PC-3 (cell line): ENCODE measurements at regions not wholly inside any gene's neighbourhood (a gene's known extent, or its start where the extent isn't known, plus 50 kb on each side); places are given as distances from the start of the nearest gene placed in this dataset.
A peak's percentile ranks its signal among the peaks of the same experiment; 100 is the strongest.

Experiments
- ATAC-seq: fragments of 200-7000 bp; cut with Tn5 transposase; 2 replicates; pipeline ENCODE4 v1.9.1; 2020; ENCODE audit warnings: mild to moderate bottlenecking, moderate library complexity
- BruUV-seq: library from RNA; stranded (reverse); fragments of 400-500 nt; replicated peaks from 2 replicates; lab custom pipeline; 2021; lab: Mats Ljungman, UMichigan
- CTCF ChIA-PET: fragments of 300-600 bp; sonication (Branson Sonifier 250); formaldehyde crosslinking; loops from one replicate; lab custom pipeline; 2022; ENCODE audit warnings: antibody characterized with exemption; lab: Charles Lee
- POLR2A ChIA-PET: fragments of 300-600 bp; sonication (Branson Sonifier 250); formaldehyde crosslinking; loops from one replicate; lab custom pipeline; 2022; ENCODE audit warnings: antibody characterized with exemption; ENCODE audit not compliant: unreplicated experiment; lab: Charles Lee
- DNase-seq: peaks from one replicate; pipeline ENCODE4 v3.0.0-alpha.2; 2015
- H2AFZ ChIP-seq: fragments of 300-600 bp; sonication (generic); 2 replicates; pipeline ENCODE4 v1.6.0; 2016; ENCODE audit warnings: antibody characterized with exemption, low read length
- H3F3A ChIP-seq: fragments of 300-600 bp; sonication (generic); one replicate; pipeline ENCODE4 v1.6.0; 2017; ENCODE audit warnings: antibody characterized with exemption, low read length, control low read depth, mild to moderate bottlenecking; ENCODE audit not compliant: unreplicated experiment
- H3K27ac ChIP-seq: fragments of 300-600 bp; sonication (generic); 2 replicates; pipeline ENCODE4 v1.5.1; 2016; ENCODE audit warnings: mild to moderate bottlenecking, low read length
- H3K27me3 ChIP-seq: fragments of 300-600 bp; sonication (generic); 2 replicates; pipeline ENCODE4 v1.6.1; 2016; ENCODE audit warnings: low read length, mixed read lengths
- H3K36me3 ChIP-seq: fragments of 300-600 bp; sonication (generic); 2 replicates; pipeline ENCODE4 v1.6.1; 2016; ENCODE audit warnings: low read depth, mixed run types, low read length, mixed read lengths
- H3K4me1 ChIP-seq: fragments of 300-600 bp; sonication (generic); 2 replicates; pipeline ENCODE4 v1.5.1; 2016; ENCODE audit warnings: low read length; ENCODE audit not compliant: insufficient read depth
- H3K4me2 ChIP-seq: fragments of 300-600 bp; sonication (generic); 2 replicates; pipeline ENCODE4 v1.6.0; 2016; ENCODE audit warnings: low read length
- H3K4me3 ChIP-seq: fragments of 300-600 bp; sonication (generic); 2 replicates; pipeline ENCODE4 v1.5.1; 2016; ENCODE audit warnings: mild to moderate bottlenecking, low read length, mixed read lengths
- H3K79me2 ChIP-seq: fragments of 300-600 bp; sonication (generic); 2 replicates; pipeline ENCODE4 v1.6.1; 2017; ENCODE audit warnings: low read length, mixed read lengths
- H3K9ac ChIP-seq: fragments of 300-600 bp; sonication (generic); 2 replicates; pipeline ENCODE4 v1.6.0; 2016; ENCODE audit warnings: mild to moderate bottlenecking, low read length
- H3K9me2 ChIP-seq: fragments of 300-600 bp; sonication (generic); replicated peaks from 2 replicates; pipeline ENCODE4 v1.6.1; 2016; ENCODE audit warnings: mixed run types, low read length, mixed read lengths
- H3K9me3 ChIP-seq: fragments of 300-600 bp; sonication (generic); 2 replicates; pipeline ENCODE4 v1.6.1; 2016; ENCODE audit warnings: low read length, mixed read lengths
- H4K20me1 ChIP-seq: fragments of 300-600 bp; sonication (generic); 2 replicates; pipeline ENCODE4 v1.6.1; 2016; ENCODE audit warnings: low read length, mixed read lengths
- EZH2 ChIP-seq: fragments of 300-600 bp; sonication (generic); IDR thresholded peaks from one replicate; pipeline ENCODE4 v1.6.1; 2017; ENCODE audit warnings: antibody characterized with exemption, mild to moderate bottlenecking, low read length; ENCODE audit not compliant: unreplicated experiment
- EZH2phosphoT487 ChIP-seq: fragments of 300-600 bp; sonication (generic); IDR thresholded peaks from 2 replicates; pipeline ENCODE4 v1.6.1; 2018; ENCODE audit warnings: mild to moderate bottlenecking, antibody characterized with exemption, low read length, borderline replicate concordance
- intact Hi-C: fragments of 100-400 bp; cut with micrococcal nuclease; formaldehyde crosslinking; loops from 2 replicates; pipeline ENCODE4 v1.9.0; 2023
- TF ChIP-seq, protein P1 (sequence below): fragments of 300-600 bp; sonication (generic); conservative IDR thresholded peaks from 2 replicates; pipeline ENCODE4 v1.5.1; 2017; ENCODE audit warnings: antibody characterized with exemption, low read depth, mild to moderate bottlenecking, low read length

GRCh38 chr5:107099506-107099905 lies 571.2 kb downstream of the EFNA5 start:
- H4K20me1 ChIP-seq, result no peaks in the 10 kb centered on the region
- no peak overlapping the region for H3K4me3 ChIP-seq
- H3K36me3 ChIP-seq, result no peaks in the 10 kb centered on the region
- no peak overlapping the region for H3K27ac ChIP-seq
- no TSS peak for BruUV-seq
- DNase-seq (no peak), ATAC-seq (no peak)
- no peaks in the 10 kb centered on the region for H3K9me3 ChIP-seq
- H3K27me3 ChIP-seq, result no peaks in the 10 kb centered on the region
- no peaks in the 10 kb centered on the region for H3K79me2 ChIP-seq
- no peaks in the 10 kb centered on the region for H3K4me1 ChIP-seq
- TF ChIP-seq, protein P1, sequence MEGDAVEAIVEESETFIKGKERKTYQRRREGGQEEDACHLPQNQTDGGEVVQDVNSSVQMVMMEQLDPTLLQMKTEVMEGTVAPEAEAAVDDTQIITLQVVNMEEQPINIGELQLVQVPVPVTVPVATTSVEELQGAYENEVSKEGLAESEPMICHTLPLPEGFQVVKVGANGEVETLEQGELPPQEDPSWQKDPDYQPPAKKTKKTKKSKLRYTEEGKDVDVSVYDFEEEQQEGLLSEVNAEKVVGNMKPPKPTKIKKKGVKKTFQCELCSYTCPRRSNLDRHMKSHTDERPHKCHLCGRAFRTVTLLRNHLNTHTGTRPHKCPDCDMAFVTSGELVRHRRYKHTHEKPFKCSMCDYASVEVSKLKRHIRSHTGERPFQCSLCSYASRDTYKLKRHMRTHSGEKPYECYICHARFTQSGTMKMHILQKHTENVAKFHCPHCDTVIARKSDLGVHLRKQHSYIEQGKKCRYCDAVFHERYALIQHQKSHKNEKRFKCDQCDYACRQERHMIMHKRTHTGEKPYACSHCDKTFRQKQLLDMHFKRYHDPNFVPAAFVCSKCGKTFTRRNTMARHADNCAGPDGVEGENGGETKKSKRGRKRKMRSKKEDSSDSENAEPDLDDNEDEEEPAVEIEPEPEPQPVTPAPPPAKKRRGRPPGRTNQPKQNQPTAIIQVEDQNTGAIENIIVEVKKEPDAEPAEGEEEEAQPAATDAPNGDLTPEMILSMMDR, result no peak
- no peak for TF ChIP-seq EZH2
- TF ChIP-seq EZH2phosphoT487, result no peak
- intact Hi-C loops, result no loop called here
- H3F3A ChIP-seq, result no peaks in the 10 kb centered on the region
- POLR2A ChIA-PET, result no interaction called here
- CTCF ChIA-PET, result no interaction called here
- H3K9ac ChIP-seq, result no peak overlapping the region
- no peak overlapping the region for H3K4me2 ChIP-seq
- no peaks in the 10 kb centered on the region for H3K9me2 ChIP-seq
- H2AFZ ChIP-seq, result no peak overlapping the region

- POLR2A ChIA-PET, result no interaction called here
- no TSS peak for BruUV-seq
- Histone ChIP-seq H3K36me3 (no peaks in the 10 kb centered on the region), H3K4me3 (no peak overlapping the region), H3K9ac (no peak overlapping the region), H3K27ac (no peak overlapping the region), H3K4me2 (no peak overlapping the region), H3K79me2 (no peaks in the 10 kb centered on the region), H3K27me3 (no peaks in the 10 kb centered on the region), H3K4me1 (no peaks in the 10 kb centered on the region), H2AFZ (no peak overlapping the region), H3K9me3 (no peaks in the 10 kb centered on the region), H3K9me2 (no peaks in the 10 kb centered on the region), H3F3A (no peaks in the 10 kb centered on the region), H4K20me1 (no peaks in the 10 kb centered on the region)
- intact Hi-C loops, result no loop called here
- TF ChIP-seq EZH2 (no peak), EZH2phosphoT487 (no peak)
- TF ChIP-seq, protein P1, result no peak
- CTCF ChIA-PET, result no interaction called here
- ATAC-seq (peak; percentile 37; the same call in 1 of the 2 replicates), DNase-seq (peak; percentile 59)
Measured at GRCh38 chr5:107092695-107093094, 578.0 kb downstream of the EFNA5 start.

DNA sequence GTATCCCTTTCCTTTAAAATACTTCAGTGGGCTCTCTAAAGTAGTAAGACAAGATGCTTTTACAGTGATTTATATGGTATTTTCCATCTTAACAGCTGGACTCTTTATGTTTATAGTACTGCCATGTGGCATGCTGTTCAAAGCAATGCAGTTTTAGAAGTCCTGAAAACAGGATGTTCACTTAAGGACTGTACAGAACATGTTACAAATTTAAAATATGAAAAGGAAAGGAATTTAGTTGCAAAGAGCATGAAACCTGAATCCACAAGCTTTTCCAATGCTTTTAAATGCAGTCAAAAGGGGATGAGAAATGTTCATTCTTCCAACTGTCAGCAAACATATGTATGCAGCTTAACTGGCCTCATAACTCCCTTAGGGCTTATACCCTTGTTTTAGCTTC lies 580.2 kb downstream of the EFNA5 start:
- Histone ChIP-seq H3K79me2 (no peaks in the 10 kb centered on the region), H3K9ac (no peak overlapping the region), H4K20me1 (no peaks in the 10 kb centered on the region), H3K4me2 (no peak overlapping the region), H2AFZ (no peak overlapping the region), H3F3A (no peaks in the 10 kb centered on the region), H3K27ac (no peak overlapping the region), H3K9me3 (no peaks in the 10 kb centered on the region), H3K27me3 (no peaks in the 10 kb centered on the region), H3K36me3 (no peaks in the 10 kb centered on the region), H3K4me1 (no peaks in the 10 kb centered on the region), H3K4me3 (no peak overlapping the region), H3K9me2 (no peaks in the 10 kb centered on the region)
- TF ChIP-seq EZH2, result no peak
- TF ChIP-seq, protein P1, result no peak
- TF ChIP-seq EZH2phosphoT487, result no peak
- POLR2A ChIA-PET, result no interaction called here
- CTCF ChIA-PET, result no interaction called here
- intact Hi-C loops, result no loop called here
- BruUV-seq, result no TSS peak
- DNase-seq (no peak), ATAC-seq (no peak)
